Left lobe of liver (tissue), 2 donors: ENCODE measurements at regions not wholly inside any gene's neighbourhood (a gene's known extent, or its start where the extent isn't known, plus 50 kb on each side); places are given as distances from the start of the nearest gene placed in this dataset.

Experiments used
- ATAC-seq: fragments of 200-7000 bp; cut with Tn5 transposase; one replicate; pipeline ENCODE4 v1.9.1; 2020; ENCODE audit warnings: mild to moderate bottlenecking, moderate library complexity
- DNase-seq: peaks from one replicate; pipeline ENCODE4 v3.0.0-alpha.2; 2020; ENCODE audit warnings: low spot score
- donor health status: DM: no; HTN: no; CAD: no; lungs with moderate emphysema.
- donor health status: DM: no; HTN: yes; CAD: no.

DNA sequence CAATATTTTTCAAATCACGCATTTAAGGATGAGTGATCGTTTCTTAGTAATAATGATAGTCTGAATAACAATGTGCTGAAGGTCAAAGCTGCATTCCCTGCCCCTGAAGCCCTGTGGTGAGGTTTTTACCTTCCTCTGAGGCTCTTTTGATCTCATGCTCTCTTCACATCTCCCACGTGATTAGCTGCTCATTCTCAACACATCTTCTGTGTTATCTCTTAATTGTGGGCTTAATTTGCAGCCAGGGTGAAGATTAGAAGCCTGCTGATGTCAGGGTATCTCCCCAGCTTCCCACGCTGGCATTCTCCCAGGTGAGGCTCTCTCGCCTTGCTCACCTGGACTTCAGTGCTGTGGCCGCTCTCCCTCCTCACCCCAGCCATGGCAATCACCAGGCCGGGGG is 109.7 kb upstream of the FOXQ1 start:
- no peak for ATAC-seq
- DNase-seq = no peak

DNA sequence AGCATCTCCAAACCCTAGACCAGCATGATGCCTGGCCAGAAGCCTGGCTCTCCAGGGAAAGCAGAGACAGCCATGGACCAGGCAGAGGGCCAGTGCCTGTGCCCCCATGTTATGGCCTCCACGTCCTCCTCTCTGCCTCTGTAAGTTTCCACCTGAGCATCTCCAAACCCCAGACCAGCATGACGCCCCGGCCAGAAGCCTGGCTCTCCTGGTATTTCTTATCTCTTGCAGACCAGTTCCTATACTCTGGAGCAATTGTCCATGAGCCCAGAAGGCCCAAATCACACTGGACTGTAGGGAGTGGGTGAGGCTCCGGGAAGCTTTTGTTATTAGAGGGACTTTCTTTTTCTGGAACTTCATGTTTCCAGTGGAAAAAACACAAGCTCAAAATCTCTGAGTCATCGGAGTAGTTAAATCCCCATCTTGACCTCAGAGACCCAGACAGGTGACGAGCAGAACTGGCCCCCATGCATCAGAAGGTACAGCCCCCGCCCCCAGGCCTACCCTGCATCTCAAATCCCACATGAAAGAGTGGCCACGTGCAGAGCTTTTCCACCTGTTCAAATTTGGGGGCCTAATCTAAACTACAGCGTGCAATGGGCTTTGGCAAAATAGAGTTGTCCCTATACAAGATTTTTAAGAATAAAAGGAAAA is 110.2 kb upstream of the FOXQ1 start:
- DNase-seq = no peak
- no peak for ATAC-seq

DNA sequence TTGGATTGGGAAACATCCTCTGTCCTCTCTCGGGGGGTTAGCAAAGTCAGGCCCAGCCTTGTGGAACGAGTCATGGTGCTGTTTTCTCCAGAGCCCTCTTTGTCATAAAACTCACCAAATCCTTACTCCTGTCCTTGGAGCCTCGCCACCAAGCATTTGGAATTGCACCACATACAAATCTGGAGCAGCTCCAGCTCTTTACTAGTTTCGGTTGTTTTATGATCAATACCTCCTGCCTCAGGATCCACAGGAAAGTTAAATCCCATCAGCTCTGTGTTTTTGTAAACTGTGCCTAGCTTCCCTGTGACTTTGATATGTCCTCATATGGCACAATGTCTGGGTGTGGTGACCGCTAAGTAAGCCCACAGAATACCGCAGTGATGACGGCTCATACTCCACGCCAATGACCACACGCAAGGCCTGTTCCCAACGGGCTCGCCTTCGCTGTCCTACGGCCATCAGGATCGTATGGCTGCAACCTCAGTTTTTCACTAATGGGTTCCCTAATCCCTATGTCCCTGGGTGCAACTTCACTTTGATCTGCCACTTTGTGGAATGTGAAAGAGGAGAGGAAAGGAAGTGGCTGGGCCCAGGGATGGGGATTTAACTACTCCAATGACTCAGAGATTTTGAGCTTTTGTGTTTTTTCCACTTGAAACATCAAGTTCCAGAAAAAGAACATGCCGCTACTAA is 111.3 kb upstream of the FOXQ1 start:
- ATAC-seq (no peak), DNase-seq (no peak)

DNA sequence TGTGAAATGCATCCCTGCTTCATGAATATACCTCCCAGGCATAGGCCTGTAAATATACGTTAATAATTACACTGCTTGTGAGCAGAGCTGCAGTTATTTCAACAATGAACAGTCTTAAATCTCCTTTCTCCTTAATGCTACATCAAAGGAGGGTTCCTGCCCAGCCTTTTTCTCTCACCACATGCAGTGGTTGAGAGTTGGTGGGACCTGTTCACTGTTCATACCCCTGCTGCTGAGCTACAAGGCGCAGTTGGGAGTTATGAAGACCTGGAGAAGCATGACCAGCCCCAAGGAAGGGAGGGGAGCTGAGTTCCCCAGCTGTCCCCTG is 111.9 kb upstream of the FOXQ1 start:
- no peak for ATAC-seq
- no peak for DNase-seq

DNA sequence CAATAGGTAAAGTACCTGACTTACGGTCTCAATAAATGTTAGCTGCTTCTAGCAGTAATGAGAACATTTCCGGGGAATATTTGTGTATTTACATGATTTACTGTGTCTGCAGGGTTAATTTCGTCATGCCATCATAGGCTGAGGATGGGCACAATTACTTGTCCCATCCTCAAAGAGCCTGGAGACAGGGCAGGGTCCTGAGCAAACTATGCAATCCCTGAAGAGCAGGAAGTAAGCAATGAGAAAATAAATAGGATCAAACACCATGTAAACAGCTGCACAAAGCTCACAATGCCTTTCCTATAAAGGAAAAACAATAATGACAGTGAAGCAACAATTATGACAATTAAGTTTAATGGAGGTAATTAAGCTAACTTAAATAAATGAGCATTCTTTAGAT is 114.6 kb upstream of the FOXQ1 start:
- no peak for DNase-seq
- ATAC-seq = no peak

DNA sequence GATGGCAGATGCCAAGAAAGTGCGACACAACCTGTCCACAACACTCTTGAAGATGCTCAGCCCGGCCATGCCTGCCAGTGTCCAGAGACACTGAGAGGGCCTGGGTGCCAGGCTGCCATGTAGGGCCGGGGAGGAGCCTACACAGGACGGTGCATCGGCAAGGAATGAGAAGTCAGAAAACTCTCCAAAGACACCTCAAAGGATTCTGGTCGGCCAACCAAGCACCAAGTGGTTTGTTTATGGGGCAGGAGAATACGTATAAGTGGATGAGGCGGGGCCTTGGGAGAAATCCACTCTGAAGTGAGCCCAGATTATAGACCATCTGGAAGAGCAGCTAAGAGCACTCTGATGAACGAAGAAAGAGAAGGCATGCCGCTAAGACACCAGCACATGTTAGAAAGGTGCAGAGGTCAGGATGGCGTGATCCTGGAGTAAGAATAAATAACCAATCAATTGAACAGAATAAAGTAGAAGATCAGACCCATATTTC is 120.7 kb upstream of the FOXQ1 start:
- DNase-seq = no peak
- ATAC-seq = no peak

DNA sequence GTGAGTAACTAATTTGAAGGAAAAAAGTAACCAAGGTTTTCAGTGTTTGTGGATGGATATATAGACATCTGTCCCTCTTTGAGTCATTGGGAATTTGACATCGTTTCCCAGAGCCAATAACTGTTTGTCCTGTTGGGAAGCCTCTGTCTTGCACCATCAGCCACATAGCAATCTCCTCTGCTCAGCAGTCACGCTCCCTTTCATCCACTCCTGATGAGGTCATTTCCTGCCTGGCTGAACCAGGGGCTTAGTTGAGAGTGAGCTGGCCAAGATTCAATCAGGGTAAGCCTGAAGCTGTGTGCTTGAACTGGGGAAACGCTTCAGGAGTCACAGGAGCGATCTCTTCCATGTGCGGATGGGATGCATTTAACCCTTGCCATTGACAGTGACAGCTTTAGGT is 121.5 kb upstream of the FOXQ1 start:
- DNase-seq (no peak), ATAC-seq (no peak)

DNA sequence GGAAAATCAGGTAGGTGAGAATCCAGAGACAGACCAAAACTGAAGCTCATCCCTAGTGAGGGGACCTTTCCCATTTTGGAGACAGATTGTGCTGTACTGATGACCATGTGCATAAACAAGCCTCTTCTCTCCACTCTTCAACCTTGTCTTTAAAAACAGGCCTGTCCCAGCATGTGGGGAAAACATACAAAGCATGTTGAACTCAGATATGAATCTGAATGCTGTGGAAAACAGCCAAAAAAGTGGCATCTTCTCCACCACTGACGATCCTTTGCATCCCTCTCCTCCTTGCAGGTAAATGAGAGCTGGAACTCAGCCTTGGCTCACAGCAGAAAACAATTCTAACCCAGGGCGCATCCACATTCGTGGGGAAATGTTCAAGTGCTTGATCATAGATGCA is 123.7 kb upstream of the FOXQ1 start:
- DNase-seq (no peak), ATAC-seq (no peak)

DNA sequence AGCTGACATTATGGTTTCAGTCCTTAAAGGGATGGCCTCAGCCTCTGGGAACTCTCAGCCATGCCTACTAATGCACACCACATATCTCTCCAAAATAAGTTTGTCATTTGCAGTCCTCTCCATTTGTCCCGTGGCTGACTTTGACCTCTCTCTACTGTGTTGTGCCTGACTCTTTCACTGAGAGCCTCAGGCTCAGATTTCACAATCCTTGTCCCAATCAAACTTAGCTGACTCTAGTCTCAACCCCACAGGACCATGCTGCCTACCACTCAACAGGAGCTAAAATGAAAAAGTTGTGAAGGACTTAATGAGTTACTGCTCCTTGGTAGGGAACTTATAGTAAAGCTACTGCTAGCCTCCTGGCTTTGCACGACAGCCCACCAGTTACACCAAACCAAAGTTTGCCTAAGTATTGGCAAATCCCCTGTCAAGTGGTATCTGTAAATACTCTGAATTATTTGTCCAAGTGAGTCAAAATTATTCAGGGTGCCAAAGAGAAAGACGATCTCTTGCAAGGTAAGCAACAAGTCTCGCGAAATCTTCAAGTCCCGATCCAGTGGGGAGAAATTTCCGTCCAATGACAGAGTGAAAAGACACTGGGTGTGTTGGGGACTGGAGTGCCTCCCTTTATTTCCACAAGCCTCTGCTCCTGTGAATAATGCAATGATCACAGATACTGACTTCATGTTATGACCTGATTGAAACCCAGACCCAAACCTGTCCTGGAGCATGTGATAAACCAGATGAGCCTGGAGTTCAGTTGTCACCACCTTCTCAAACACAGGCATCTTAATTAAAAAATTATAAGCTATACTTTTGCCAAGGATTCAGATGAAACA is 124.4 kb upstream of the FOXQ1 start:
- ATAC-seq (peak; percentile 93), DNase-seq (no peak)

DNA sequence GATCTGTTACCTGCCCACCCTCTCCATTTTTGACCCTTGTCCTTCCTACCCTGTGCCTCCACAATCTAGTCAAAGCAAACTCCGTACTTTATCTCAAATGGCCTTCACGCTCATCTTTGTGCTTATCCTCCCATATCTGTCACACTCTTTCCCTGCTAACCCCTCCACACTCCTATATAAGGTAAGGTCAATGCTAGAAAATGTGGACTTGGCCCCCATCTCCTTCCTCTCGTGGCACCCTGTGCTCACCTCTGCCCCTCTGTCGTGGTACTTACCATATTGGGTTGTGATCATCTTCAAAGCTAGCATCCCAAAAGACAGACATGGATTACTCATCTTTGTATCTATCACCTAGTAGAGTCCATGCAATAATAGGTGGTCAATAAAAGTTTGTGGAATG is 127.6 kb upstream of the FOXQ1 start:
- DNase-seq = no peak
- no peak for ATAC-seq

DNA sequence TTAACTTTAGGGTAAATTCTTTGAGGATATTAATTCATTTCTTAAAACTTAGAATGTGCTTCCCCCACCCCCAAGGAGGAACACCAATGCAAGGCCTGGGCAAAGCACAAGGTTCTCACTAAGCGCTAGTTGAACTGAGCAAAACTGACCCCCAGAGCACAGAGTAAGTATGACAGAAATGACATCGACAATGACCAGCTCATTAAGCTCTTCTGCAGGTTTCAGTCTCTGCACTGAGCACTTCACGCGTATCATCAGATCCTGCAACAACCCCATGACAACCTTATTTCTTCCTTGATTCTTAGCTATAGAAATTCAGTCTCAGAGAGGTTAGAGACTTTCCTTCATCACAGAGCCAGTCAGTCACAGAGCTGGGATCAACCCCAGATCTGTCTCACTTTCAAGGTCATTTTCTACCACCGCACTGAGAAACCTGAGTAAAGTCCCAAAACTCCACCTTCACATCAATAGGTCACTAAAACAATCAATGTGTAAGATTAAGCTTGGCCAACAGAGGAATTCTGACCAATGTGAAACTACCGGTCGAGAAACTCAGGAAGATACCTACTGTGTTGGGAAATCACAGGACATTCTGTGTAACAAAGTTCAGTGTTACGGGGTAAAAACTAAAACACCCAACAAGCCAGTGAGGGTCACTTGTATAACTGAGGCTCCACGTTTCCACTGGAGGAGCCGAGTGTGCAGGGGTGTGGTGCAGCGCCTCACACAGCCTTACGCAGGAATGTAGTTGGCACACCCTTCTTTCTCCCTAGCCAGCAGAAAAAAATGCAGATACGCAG is 129.0 kb upstream of the FOXQ1 start:
- ATAC-seq = peak; percentile 53

DNA sequence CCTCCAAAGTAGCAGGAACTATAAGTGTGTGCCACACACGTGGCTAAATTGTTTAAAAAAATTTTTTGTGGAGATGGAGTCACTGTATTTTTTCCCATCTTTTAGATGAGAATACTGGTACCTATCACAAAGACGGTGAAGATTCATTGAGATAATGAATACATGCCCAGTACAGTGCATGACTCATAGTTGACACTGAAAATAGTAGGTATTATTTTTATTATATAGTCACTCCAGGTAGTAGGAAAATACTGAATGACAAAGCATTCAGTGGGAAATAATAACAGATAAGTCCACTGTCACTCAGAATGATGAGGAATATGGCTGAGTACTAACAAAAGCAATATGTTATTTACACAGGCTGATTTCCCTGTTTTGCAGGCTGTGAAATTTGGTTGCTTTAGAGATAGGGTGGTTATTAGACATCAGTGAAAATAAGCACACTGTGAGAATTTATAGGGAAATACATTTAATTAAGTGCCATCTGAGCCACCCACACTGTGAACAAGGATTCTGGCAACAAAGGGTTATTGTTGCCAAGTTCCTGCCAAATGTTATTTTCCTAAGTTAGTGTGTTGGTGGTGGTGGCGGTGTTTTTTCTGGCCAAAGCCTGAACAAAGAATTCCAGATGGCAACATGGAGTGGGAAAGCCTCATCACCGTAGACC is 129.8 kb upstream of the FOXQ1 start:
- ATAC-seq = no peak

More for the DNA sequence above, 129.0 kb upstream of the FOXQ1 start:
- DNase-seq = no peak

DNA sequence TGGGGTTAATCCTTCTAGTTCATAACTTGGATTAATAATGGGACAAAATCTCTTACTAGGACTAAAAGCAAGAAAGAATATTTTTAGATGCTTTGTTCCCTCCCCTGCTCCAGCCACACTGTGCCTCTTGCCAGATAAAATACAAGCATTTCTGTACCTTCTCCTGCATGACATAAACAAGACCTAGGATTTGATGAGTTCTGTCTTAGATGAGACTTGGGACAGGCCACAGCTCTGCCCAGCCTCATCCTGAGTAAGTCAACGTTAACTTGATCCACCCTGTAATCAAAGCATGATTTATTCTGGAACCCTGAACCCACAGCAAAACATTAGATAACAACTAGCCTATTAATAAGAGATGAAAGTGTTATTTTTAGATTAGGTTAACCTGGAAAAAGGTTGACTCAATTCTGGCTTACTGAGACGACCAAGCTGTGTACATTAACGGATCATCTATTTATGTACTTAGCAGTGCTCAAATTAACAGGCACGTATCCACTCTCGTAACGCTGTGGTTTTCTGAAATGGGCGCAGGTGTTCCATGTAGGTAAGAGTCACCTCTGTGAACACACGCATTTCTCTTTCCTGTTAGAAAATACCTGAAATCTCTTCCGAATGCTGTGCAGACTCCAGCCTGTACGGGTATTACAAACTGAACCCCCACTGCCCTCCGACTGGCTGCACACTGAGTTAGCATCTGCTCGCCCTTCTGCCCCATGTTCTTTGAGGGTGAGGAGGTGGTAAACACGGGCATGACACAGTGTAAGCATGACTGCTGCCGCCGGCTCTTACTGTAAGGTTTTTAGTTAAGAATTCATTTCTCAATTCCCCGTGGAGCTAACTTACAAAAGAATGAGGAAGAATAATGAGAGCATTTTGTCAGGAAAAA is 132.1 kb upstream of the FOXQ1 start:
- ATAC-seq = no peak
- no peak for DNase-seq

More for the DNA sequence above, 129.8 kb upstream of the FOXQ1 start:
- DNase-seq = no peak

DNA sequence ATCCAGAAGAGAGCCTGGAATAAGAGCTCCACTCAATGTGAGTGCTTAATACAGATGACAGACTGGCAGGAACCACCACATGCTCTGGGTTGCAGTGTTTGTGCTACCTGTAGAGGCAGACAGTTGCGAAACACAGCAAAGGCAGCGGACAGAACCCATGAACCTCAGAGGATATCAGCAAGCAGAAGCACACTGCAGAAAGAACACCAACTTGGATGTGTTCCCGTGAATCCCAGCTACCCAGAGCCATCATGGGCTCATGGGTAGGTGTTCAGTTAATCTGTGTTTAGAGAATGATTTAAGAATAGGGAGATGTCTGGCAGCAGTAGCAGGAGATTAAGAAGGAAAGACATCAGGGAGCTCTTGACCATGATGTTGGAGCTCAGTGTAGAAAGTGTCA is 133.3 kb upstream of the FOXQ1 start:
- peak; percentile 23 for ATAC-seq
- no peak for DNase-seq

DNA sequence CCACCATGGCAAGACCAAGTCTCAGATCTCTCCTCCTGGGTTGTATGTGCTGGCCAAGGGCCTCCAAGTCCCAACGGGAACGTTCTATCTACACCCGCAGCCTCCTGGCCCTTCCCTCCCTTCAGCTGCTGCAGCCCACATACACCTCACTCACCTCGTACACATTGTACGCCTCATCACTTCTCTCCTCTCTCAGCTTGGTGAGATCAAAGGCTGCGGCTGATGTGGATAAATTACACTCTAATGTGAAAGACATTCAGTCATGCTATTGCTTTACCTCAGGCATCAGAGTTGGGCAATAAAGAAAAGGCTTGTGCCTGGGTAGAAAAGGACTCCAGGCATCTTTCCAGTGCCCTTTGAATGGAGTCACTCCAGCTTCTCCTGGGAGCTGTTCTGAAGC is 135.3 kb upstream of the FOXQ1 start:
- no peak for ATAC-seq
- no peak for DNase-seq

DNA sequence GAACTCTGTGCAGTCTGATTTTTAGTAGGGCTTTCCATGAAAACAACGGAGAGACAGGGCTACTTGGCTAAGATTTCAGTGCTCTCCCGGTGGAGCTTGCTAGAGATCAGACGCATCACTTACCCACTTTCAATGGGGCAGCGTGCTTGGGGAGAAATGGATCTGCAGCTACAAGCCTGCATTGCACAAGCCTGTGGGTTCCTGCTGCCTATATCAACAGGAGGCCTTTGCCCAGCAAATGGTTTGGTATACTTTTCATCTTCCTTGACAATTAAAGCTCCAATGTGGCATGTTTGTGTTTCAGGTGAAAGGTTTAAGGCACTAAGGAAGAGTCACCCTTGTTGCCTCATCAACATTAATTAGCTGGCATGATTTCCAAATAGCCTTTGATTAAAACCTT is 136.0 kb upstream of the FOXQ1 start:
- no peak for ATAC-seq
- DNase-seq = no peak

DNA sequence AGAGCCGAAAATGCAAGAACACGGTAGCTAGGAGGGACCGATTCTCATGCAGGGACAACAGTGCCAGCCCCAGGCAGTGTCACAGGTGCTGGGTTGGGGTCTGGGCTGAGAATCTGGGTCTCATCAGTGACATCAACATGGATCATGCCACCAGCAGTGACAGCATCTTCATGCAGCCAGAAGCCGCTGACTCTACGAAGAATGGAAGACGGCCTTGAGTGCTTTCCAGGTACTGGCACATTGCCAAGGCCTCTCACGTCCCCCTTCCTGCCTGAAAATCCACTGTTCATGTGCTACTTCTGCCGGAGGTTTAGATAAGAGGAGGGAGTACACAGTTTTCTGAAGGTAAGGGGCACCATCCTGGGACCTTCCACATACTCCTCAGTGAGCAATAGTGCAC is 141.1 kb upstream of the FOXQ1 start:
- ATAC-seq = no peak
- no peak for DNase-seq

DNA sequence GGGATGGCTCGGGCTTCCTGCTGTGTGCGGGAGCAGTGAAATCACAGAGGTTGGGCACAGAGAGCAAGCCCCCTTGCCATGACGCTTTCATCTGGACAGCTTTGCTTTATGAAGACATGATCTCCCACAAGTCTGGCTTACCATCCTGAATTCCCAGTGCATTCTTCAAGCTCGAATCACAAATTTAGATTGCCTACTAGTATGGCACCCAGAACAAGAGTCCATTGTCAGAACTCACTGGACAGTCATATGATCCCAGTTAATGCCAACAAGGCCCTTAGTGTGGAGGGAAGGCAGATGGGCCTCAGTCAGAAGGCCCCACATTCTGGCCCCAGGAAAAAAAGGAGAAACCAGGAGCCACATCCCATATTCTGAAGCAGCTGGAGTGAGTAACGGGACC is 147.3 kb upstream of the FOXQ1 start:
- ATAC-seq = no peak

DNA sequence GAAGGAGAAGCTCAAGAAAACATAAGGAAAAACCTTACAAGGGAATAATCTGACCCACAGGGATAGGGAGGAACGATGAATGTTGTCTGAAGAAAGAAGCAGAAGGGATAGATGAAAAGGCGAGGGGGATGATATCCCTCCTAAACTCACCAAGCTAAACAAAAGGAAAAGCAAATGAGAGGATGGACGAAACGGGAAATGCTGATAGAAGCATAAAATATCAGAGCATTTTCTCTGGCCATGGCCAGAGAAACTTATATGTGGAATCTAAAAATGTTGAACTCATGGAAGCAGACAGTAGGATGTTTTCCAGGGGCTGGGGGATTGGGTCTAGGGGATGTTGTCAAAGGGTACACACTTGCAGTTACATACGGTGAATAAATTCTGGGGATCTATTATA is 148.4 kb upstream of the FOXQ1 start:
- ATAC-seq (no peak), DNase-seq (no peak)

More for the DNA sequence above, 147.3 kb upstream of the FOXQ1 start:
- no peak for DNase-seq
